ENCODE measurements at regions not wholly inside any gene's neighbourhood (a gene's known extent, or its start where the extent isn't known, plus 50 kb on each side); places are given as distances from the start of the nearest gene placed in this dataset.
"Not testable (repeated sequence)": the region's sequence is repeated elsewhere in the genome, so short reads cannot be mapped to it uniquely, and the experiment has no call there.

DNA sequence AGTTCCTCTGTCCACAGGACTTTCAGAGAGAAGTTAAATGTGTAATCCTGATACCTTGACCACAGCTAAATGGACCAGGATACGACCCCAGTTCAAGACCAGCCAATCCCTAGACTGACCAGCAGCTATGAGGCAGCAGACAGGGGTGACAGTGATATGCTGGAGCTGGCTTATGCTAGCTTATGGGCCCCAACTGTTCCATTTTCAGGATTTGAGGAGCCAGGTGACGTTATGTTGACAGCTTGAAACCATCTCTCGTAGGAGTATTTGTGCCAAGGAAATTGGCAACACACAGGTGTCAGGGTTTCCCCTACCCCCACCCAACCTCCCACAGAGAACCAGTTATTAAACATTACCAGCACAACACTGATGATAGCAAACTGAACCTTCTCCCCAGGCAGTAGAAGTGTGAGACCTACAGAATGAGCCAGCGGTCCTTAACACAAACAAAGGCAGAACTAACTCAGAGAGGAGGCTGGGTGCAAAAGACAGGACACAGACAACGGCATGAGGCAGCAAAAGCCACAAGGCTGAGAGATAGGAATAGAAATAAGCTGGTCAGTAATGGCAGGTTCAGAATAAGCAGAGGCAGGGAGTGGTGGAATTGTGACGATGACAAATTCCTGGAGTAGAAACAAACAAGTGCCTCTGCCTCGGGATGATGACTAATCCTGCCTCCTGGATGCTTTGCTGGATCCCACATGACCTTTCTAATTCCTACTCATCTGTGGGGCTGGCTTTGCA, 85.6 kb upstream of the CPEB2 start:
- DNase-seq (ENCODE audit: low spot score): no peak

GRCh38 chr4:14917298-14917633, 85.0 kb upstream of the CPEB2 start:
- no peak for DNase-seq (ENCODE audit: low spot score)

DNA sequence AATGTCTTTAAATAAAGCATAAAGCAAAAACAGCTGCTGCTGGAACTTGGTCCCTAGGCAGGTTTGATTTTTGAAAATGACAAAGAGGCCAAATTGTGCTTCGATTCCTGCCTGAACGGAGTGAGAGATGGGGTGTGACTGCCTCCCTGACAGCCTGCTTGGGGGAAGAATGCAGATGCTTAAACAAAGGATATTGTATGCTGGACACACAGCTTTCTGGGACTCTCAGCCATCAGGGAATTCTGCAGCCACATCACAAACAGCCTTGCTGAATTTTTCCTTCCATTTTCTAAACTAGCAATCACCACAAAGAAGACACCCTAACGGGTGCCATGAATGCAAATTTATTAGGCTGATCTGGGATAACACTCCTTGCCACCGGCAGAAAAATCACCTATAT, 83.9 kb upstream of the CPEB2 start:
- no peak for DNase-seq (ENCODE audit: low spot score)

- DNase-seq (ENCODE audit: low spot score): no peak
Measured at GRCh38 chr4:14919785-14920184, 82.5 kb upstream of the CPEB2 start.

GRCh38 chr4:14920237-14920636, 82.0 kb upstream of the CPEB2 start:
- no peak for DNase-seq (ENCODE audit: low spot score)

DNA sequence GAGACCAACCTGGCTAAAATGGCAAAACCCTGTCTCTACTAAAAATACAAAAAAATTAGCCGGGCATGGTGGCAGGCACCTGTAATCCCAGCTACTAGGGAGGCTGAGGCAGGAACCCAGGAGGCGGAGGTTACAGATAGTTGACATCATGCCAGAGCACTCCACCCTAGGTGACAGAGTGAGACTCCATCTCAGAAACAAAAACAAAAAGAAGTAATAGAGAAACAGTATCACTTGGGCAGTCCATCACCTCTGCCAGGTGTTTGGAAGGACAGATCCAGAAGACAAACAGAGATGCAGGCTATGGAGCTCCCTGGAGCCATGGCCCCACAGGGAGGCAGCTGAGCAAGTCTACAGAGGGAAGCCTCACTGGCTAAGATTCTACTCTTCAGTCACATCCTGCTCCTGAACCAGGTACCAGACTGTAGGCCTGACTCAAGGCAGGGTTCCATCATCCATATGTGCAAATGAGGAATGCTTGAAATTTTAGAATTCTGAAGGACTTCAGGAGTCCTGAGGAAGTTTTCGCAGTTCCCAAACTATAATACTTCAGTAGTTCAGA, 81.4 kb upstream of the CPEB2 start:
- no peak for DNase-seq (ENCODE audit: low spot score)

DNA sequence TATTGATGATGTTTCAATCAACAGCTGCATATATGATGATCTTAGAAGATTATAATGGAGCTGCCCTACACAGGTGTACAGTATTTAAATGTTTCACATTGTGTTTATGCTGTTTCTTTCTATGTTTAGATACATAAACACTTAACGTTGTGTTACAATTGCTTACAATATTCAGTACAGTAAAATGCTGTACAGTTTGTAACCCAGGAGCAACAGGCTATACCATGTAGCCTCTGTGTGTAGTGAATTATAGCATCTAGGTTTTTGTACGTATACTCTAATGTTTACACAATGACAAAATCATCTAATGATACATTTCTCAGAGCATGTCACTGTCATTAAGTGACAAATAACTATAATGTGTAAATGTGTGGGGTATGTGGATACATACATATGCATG, 80.5 kb upstream of the CPEB2 start:
- not testable (repeated sequence) for DNase-seq (ENCODE audit: low spot score)

DNA sequence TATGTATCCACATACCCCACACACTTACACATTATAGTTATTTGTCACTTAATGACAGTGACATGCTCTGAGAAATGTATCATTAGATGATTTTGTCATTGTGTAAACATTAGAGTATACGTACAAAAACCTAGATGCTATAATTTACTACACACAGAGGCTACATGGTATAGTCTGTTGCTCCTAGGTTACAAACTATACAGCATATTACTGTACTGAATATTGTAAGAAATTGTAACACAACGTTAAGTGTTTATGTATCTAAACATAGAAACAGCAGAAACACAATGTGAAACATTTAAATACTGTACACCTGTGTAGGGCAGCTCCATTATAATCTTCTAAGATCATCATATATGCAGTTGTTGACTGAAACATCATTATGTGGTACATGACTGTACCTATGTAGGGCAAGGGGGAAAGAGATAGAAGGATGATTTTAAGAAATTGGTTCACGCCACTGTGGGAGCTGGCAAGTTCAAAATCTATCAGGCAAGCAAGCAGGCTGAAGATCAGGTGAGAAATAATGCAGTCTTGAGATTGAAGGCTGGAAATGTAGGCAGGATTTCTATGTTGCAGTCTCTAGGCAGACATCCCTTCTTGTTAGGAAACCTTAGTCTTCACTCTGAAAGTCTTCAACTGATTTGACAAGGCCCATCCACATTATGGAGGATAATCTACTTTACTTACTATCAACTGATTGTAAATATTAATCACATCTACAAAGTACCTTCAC, 78.0 kb upstream of the CPEB2 start:
- DNase-seq (ENCODE audit: low spot score): no peak

DNA sequence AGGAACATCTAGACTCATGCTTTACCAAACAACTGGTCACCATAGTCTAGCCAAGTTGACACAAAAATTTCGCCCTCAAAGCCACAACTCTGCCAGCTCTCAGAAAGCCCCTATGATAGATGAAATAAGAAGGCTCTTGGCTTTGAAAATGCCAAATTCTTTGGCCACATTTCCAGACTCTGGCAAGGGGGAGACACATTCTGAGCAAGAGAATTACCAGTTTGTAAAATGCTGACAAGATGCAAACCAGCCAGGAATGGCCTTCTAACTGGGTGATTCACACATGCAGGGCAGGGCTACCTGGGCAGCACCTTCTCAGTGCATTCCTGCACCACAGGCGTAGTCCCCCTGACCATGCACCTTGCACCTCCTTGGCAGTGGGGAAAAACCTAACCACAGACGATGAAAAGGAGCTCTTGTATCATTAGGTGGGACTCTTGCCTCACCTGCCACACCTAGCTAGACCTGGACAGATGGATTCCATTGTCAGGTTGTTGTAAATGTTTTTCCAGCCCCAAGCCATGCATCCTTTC, 77.4 kb upstream of the CPEB2 start:
- no peak for DNase-seq (ENCODE audit: low spot score)

- DNase-seq (ENCODE audit: low spot score): no peak
Measured at GRCh38 chr4:14925471-14925870, 76.8 kb upstream of the CPEB2 start.

- DNase-seq (ENCODE audit: low spot score): no peak
Measured at GRCh38 chr4:14926368-14926767, 75.9 kb upstream of the CPEB2 start.

DNA sequence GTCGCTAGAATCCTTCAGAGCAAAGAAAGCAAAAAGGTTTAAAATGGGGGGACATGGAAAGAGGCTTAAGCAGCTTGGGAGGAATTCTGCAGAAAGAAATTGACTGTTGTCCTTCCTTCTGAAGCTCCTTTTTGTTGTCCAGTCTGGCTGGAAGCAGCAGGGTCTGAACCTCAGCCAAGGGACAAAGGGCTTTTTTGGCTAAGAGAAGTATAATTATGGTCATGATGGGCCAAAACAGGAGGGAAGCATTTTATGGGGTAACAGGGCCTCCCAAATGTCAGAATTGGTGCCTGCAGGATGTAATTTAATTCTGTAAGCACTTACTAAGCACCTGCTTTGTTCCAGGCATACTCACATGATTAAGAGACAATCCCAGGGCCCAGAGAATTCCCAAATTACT, 74.2 kb upstream of the CPEB2 start:
- DNase-seq (ENCODE audit: low spot score): no peak

- DNase-seq (ENCODE audit: low spot score): no peak
Measured at GRCh38 chr4:14929669-14930068, 72.6 kb upstream of the CPEB2 start.

GRCh38 chr4:14934704-14935390, 67.4 kb upstream of the CPEB2 start:
- no peak for DNase-seq (ENCODE audit: low spot score)

GRCh38 chr4:14943749-14944148, 58.5 kb upstream of the CPEB2 start:
- DNase-seq (ENCODE audit: low spot score): no peak

DNA sequence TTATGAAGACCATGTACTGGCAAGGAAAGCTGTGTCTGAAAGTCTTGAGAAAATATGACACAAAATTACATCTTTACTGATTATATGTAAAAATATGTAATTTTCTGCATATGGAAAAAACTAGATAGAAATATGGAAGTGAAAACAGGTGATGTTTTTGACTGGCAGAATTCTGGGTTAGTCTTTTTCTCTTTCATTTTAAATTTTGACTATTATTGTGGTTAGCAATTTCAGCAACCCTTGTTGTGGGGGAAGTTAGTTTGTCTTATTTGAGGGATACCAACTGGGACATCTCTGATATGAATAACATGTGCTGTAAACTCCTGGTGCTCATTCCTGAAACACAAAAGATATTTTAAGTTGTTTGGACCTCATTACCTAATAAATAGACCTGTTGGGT, 49.9 kb upstream of the CPEB2 start:
- DNase-seq (ENCODE audit: low spot score): no peak

Measured in iPS-NIHi11 (cell line).